ENCODE measurements at regions not wholly inside any gene's neighbourhood (a gene's known extent, or its start where the extent isn't known, plus 50 kb on each side); places are given as distances from the start of the nearest gene placed in this dataset.

GRCh38 chr2:116264872-116265271, 1549.6 kb upstream of the DDX18 start:
- TF ChIP-seq CTCF (IDR thresholded peaks at IDR 0.05) (no peak), PRDM15 (CRISPR knock-in tag; IDR thresholded peaks at IDR 0.05) (no peak), NFYB (CRISPR knock-in tag; conservative IDR thresholded peaks at IDR 0.05; ENCODE audit: low read depth) (no peak), CREM (CRISPR knock-in tag; IDR thresholded peaks at IDR 0.05) (no peak), TEAD4 (CRISPR knock-in tag; IDR thresholded peaks at IDR 0.05) (no peak), TP53 (CRISPR knock-in tag; IDR thresholded peaks at IDR 0.05) (no peak), NFATC4 (CRISPR knock-in tag; IDR thresholded peaks at IDR 0.05) (no peak), USF2 (CRISPR knock-in tag; IDR thresholded peaks at IDR 0.05) (no peak), KAT7 (CRISPR knock-in tag; IDR thresholded peaks at IDR 0.05; ENCODE audit: borderline replicate concordance) (no peak), E2F5 (CRISPR knock-in tag; IDR thresholded peaks at IDR 0.05) (no peak), MYBL2 (CRISPR knock-in tag; IDR thresholded peaks at IDR 0.05) (no peak)
